B cell (primary cell): ENCODE measurements at regions not wholly inside any gene's neighbourhood (a gene's known extent, or its start where the extent isn't known, plus 50 kb on each side); places are given as distances from the start of the nearest gene placed in this dataset.

Experiments used
- CTCF ChIP-seq: fragments of 200-600 bp; IDR thresholded peaks from one replicate; pipeline ENCODE4 v1.8.0; 2022; ENCODE audit warnings: antibody characterized with exemption, mild to moderate bottlenecking
- EZH2 ChIP-seq: IDR thresholded peaks from 2 replicates; pipeline ENCODE4 v1.6.1; 2012; ENCODE audit warnings: borderline replicate concordance, low read depth, mild to moderate bottlenecking, moderate library complexity, low read length; ENCODE audit not compliant: insufficient read depth, poor library complexity, severe bottlenecking

GRCh38 chr2:226615891-226616290 is 183.7 kb downstream of the IRS1 start:
- TF ChIP-seq CTCF (no peak), EZH2 (no peak)
